ENCODE measurements at regions not wholly inside any gene's neighbourhood (a gene's known extent, or its start where the extent isn't known, plus 50 kb on each side); places are given as distances from the start of the nearest gene placed in this dataset.

GRCh38 chr3:13166243-13167063, 93.2 kb upstream of the IQSEC1 start:
- no peak overlapping the region for H3K27ac ChIP-seq
- no peak for TF ChIP-seq CTCF (conservative IDR thresholded peaks at IDR 0.05)
- no peak for TF ChIP-seq ZFX (IDR thresholded peaks at IDR 0.05)

GRCh38 chr3:13165576-13165975, 92.3 kb upstream of the IQSEC1 start:
- no peak overlapping the region for H3K27ac ChIP-seq
- TF ChIP-seq ZFX (IDR thresholded peaks at IDR 0.05) (no peak), CTCF (conservative IDR thresholded peaks at IDR 0.05) (no peak)

GRCh38 chr3:13164893-13165492, 91.8 kb upstream of the IQSEC1 start:
- no peak overlapping the region for H3K27ac ChIP-seq
- TF ChIP-seq CTCF (conservative IDR thresholded peaks at IDR 0.05) (no peak), ZFX (IDR thresholded peaks at IDR 0.05) (no peak)

GRCh38 chr3:13163848-13164382, 90.7 kb upstream of the IQSEC1 start:
- TF ChIP-seq ZFX (IDR thresholded peaks at IDR 0.05) (no peak), CTCF (conservative IDR thresholded peaks at IDR 0.05) (no peak)
- H3K27ac ChIP-seq = no peak overlapping the region

- TF ChIP-seq CTCF (conservative IDR thresholded peaks at IDR 0.05) = no peak
- TF ChIP-seq ZFX (IDR thresholded peaks at IDR 0.05) = no peak
- H3K27ac ChIP-seq = no peak overlapping the region
Observed at GRCh38 chr3:13162549-13163320, 89.5 kb upstream of the IQSEC1 start.

GRCh38 chr3:13161771-13162535, 88.7 kb upstream of the IQSEC1 start:
- TF ChIP-seq ZFX (IDR thresholded peaks at IDR 0.05) (no peak), CTCF (conservative IDR thresholded peaks at IDR 0.05) (no peak)
- H3K27ac ChIP-seq = no peak overlapping the region
